ENCODE measurements at regions not wholly inside any gene's neighbourhood (a gene's known extent, or its start where the extent isn't known, plus 50 kb on each side); places are given as distances from the start of the nearest gene placed in this dataset.

- TF ChIP-seq YY1 (IDR thresholded peaks at IDR 0.05; ENCODE audit: insufficient read depth, insufficient read length) (no peak), ZNF274 (IDR thresholded peaks at IDR 0.05; ENCODE audit: low read depth, low read length) (no peak)
These were observed 159.0 kb upstream of the ZC3H12C start for GRCh38 chr11:109934151-109934550.

Measured in NT2/D1 (cell line).